Putamen (tissue), 1 donor: ENCODE measurements at regions not wholly inside any gene's neighbourhood (a gene's known extent, or its start where the extent isn't known, plus 50 kb on each side); places are given as distances from the start of the nearest gene placed in this dataset.

ENCODE experiments used
- DNase-seq: peaks from one replicate; pipeline ENCODE4 v3.0.0-alpha.2; 2016; ENCODE audit warnings: low spot score

DNA sequence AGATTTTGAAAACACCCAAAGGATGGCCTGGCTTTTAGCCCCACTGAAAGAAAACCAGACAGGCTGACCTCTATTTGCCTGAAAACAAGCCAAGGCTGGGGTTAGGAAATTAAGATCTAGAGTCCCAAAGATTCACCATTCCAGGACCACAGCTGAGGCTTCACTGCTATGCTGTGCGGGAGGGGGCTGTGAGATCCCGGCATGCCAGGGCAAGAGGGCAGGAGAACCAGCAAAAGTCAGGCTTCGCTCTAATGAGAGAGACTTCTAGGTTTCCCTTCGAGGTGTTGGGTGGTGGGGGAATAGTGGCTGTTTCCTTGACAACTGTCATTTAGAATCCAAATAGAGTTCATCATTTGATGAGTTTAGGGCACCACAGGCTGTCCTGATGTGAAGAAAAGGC lies 152.9 kb upstream of the NFIB start:
- no peak for DNase-seq

DNA sequence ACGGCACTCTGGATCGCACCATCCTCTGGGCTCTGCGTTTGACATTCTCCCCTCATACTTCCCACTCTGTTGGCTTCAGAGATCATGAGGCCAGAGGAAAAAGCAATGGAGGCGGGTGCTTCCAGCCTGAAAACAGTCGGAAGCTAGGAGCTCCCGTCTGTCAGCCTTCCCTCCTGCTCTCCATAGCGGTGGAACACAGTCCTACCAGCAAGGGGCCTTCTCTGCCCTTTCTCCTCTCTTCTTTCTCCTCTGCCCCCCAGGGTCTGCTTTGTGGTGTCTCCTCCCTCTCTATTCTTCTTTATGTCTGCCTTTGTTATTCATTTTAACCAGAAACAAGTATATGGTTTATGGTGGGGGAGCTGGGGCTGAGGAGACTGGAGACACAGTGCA lies 152.5 kb upstream of the NFIB start:
- no peak for DNase-seq

DNA sequence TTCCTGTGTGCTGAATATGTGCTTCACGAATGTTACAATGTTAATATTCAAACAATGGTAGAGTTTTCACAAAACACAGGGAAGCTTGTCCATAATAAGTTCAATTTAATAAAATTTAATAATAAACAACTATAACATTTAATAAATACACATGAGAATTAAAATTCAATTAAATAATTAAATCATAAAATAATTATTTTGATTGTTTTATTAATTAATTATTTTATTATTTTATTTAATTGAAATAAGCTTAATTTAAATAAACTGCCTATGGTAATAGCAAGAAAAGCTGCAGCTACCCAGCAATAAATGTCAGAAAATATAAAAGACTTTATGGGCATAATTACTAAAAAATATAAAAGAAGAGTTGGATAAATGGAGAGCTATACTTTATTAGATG lies 149.0 kb upstream of the NFIB start:
- DNase-seq = no peak

DNA sequence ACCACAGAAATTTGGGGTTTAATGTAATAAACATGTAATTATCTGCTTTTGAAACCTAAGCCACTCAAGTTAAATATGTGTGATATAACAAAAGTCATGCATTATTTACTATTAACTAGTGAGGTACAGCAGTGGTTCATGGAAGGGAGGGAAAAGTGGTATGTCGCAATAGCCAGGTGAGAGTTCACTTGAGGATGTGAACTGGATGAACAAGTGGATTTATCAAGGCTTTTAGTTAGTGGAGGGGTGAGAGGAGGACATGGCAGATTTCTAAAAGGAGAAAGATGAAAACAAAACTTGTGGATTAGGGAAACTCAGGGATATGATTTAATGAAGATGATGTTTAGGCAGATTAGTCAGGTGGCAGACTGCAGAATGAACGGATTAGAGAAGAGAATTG lies 141.3 kb upstream of the NFIB start:
- DNase-seq = no peak

DNA sequence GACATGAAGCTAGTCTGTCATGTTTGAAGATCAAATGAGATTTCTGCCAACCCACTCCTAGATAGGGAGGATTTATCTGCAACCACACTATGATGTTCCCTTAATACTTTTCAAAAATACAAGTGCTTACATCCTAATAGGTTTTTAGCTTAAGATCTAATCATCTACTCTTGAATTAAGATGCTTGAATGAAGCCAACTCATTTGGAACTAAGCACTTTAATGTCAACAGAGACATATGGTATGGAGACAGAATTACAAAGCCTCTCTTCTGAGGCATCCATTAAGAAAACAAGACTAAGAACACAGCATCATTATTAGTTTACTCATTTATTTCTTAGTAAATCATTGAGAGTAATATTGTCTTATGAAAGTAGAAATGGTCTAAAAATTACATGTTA lies 139.3 kb upstream of the NFIB start:
- DNase-seq = no peak

DNA sequence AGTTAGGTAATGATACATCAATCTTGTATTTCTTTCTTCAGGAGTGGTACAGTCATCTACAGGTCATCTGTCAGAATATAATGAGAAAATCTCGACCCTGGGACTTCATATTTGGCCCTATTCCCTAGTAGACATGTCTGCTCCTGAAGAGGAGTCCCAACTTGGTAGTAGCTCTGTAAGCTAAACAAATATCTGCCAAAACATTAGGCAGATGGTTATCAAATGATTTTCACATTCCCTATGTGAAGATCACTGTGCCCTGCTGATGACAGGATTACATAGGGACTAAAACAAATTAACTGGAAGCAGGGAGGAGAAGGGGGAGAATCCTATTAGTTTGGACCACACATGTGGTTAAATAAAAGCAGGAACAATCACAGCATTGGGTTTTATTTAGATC lies 138.6 kb upstream of the NFIB start:
- no peak for DNase-seq

DNA sequence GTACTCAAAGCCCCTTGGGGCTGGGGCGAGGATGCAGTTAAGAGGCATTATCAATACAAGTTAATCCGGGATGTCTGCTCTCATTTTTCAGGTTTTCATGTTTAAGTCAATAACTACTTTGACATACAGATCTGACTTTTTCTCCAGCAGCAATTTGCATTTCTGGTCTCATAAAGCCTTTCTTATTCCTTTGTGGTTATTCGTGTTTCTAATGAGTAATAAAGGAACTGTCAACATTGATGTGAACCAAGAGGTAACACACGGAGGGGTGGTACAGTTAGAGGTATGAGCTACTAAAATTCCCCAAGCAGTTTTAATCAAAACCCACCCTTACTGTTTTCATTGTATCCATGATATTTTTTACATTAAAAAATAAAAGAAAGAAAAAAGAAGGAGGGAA lies 138.0 kb upstream of the NFIB start:
- DNase-seq = no peak

DNA sequence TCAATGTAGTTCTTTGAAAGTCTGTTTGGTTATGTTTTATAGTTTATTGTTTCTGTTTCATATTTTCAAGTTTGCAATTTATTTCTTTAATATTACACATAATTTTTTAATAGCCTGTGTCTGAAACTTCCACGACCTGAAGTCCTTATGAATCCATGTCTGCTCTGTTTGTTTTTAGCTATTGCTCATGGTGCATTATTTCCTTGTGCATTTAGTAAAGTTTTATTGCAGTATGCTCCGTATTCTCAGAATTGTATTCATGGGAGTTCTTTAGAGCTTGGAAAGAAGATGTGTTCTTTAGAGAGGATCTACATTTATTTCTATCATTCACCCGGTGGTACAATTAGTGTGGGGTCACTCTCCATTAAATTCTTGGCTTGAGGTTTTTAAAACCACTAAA lies 133.2 kb upstream of the NFIB start:
- DNase-seq = no peak

DNA sequence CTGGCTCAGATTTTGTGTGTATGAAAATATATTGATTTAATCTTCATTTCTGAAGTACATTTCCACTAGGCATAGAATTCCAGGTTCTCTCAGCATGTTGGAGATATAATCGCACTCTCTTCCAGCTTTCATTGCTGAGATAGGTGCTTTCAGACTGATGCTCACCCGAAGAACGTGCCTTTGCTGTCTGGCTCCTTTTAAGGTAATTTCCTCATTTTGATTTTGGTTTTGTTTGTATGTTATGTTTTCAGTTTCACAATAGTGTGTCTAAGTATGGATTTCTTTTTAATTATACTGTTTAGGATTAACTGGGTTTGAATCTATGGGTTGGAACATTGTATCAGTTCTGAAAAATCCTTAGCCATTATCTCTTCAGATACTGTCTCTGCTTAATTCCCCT lies 132.0 kb upstream of the NFIB start:
- DNase-seq = no peak

DNA sequence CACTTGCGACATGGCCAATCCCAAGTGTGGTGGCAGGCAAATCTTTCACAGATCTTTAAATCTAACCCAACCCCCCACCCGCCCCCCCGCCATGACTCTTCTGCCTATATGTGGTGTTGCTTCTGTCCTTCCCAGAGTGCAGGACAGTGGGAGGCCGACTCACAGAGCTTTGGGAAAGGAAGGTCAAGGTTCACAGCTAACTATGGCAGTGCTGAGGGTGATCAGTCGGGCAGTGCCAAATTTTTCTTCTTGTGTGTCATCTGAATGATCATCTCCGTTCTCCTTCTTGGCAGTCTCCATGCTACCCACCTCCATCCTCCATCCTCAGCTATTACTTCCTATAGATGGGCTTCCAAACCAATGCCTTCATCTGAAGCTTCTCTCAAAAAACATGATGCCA lies 129.0 kb upstream of the NFIB start:
- no peak for DNase-seq

DNA sequence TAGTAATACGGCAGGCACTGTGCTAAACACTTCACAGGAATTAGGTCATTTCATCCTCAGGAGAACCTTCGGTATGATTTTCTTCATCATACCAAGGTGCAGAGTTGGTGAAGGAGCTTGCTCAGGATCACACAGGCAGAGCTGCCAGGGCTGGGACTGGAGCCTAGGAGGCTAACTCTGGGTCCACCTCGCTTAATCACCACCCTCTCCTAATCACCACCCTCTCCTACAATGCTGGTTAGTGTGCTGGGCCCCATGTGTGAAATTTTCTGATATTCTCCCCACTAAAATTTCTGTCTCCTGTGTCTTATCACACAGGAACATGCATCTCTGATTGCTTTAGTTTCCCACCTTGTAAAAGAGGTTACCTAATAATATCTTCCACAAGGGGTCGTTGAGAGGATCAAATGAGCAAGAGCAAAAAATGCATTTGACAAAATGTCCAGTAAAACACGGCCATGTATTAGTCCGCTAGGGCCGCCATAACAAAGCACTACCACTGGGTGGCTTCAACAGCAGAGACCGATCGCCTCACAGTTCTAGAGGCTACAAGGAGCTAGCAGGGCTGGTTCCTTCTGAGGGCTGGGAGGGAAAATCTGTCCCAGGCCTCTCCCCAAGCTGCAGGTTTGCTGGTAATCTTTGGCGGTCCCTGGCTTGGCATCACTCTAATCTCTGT lies 128.2 kb upstream of the NFIB start:
- no peak for DNase-seq

DNA sequence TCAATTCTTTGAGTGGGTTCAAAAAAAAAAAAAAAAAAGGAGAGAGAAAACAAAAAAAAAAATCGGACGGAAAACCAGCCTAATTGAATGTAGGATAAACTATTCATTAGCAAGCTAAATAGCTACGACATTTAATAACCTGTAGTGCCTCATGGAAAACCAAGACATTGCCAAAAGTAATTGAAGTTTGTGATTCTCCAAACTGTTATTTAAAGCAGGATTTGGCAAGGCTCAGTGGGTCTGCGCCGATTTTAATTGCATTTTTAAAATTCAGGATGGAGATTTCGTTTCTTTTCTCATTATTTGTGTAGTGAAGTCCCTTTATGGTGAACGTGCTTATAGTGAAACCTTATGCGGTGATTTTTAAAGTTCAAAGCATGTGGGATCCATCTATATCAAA lies 127.2 kb upstream of the NFIB start:
- DNase-seq = no peak

DNA sequence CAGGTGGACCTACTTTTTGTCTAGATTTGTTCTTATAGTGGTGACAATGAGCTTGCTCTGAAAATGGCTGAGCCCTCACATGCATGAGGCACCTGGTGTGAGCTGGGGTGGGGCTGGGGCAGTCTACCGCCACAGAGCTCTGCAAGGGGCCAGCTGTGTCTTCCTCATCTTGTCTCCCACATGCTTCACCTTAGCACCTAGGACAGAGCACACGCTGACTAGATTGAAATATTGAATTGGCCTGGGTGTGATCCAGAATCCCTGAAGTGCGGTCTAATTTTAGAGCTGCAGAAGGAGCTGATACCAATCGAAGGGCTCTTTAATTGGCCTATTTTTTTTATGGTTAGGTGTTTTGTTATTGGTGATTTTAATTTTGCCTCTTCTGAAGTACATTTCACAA lies 126.1 kb upstream of the NFIB start:
- DNase-seq = no peak

DNA sequence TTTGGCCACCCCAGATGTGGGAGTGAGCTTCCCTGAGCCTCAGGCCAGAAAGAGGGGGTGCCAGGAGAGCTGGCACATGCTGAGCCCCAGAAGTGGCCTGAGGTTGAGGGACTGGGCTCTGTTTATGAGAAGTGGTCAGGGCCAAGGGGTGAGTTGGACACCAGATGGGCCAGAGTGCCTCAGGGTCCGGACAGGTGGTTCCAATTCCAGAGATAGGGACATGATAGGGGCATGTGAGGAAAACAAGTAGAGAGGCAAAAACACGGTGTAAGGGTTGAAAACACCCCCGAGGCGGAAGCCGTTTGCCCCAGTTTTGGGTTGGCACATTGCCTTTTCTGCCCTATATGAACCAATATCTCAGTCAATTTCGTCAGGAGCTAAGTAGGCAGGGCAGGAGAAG lies 125.6 kb upstream of the NFIB start:
- DNase-seq = no peak

DNA sequence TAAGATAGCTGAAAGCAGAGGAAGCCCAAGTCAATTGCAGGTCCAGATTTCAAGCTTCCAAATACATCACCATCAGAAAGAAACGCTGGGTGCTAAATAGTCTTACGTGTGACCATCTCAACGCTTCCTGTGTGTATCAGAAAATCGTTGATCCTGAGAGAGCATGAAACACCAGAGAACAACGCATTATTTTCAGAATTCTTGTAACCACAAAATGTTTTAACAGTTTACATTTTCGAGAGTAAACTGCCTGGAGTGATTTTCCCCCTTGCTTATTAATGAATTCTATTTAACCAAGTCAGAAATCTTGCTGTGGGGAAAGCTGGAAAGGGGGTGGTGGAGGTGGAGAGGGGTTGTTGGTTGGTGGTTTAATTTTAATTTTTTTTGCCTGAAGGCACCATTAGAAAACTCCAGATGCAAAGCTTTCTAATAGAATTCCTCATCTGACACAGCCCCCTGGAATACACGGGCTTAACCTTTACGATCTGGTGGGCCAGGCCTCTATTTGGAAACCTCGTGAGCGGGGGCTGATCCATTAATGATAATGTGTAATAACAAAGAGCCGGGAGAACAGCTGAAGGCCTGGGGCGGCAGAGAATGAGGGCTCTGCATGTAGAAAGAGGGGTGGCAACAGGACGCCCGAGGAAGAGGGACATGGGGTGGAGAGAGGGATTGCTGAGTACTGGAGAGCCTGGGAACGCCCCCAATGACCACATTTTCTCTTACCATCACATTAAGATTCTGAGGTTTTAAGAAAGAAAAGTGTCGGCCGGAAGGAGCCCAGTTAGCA lies 124.5 kb upstream of the NFIB start:
- no peak for DNase-seq

DNA sequence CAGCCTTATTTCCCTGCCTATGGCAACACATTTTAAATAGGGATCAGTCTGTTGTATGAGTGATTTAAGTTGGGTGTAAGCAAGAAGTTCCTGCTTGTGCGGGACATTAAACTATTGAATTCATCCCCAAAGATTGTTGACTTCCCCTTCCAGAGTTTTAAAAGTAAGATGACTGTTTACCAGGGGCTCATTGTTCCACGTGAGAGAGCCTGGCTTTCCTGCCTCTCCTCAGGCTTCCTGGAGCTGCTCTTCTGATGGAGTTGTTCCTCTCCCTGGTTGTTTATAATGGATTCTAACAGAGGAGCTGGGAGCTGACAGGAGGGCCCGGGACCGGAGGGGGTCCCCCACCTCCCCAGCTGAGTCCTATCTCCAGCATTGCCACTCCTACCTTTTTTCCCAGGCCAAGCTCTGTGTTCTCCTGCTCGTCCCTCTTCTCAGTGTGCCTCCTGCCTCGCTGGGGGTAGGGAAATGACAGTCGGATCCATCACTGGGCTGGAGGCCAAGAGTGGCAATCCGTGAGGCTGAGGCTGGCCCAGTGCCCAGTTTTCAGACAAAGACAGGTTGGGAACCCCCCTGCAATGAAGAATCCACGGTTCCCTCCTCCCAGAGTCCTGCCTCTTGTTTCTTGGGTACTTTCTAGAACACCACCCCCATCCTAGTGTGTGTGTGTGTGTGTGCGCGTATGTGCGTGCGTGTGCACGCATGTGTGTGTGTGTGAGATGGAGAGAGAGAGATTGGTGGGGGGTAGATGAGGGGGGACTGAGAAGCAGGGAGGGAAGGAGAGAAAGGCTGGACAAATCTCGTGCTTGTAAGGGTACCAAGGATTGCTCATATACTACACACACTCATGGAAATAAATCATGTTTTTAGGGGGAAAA lies 123.7 kb upstream of the NFIB start:
- DNase-seq = no peak

DNA sequence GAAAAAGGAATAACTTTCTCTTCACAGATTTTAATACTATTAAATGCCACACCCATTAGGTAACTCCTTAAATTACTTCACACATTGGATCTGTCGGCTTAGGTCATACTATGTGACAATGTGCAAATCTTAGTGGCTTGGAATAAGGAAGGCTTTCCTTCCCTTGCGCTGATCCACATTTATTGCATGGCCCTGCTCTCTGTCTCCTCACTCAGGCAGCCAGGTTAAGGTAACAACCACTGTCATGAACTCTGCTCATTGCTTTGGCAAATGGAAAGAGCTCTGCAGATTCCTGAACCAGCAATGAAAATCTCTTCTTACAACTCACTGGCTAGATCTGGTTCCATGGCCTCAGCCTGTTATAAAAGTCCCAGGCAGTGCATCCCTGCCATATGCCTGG lies 121.9 kb upstream of the NFIB start:
- DNase-seq = no peak

DNA sequence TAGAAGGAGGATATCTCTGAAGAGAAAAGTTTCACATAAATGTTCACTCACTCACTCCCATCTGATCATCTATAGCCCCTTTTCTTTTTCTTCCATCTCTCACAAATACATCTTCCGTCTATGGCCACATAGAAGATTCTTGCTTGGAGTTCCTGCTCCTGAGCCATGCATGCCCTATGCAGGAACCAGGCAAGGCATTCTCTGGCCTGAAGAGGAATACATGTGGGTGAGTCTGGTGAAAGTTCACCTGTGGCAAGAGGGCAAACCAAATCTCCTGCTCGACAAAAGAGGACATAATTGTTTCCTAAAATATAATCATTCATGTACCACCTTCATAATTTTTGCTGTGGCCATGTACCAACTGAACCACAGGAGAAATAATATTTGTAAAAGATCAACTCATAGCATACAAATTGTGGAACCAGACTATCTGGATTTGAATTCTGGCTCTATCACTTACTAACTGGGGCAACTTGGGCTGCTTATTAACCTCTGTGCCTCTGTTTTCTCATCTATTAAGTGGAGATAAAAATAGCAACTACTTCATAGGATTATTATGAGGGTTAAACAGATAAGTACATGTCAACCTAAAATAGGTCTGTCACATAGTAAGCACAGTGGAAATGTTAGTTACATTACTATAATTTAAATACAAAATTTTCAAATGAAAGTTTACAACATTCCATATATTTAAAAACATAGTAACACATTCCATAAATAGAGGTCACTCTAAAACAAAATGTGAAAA lies 121.2 kb upstream of the NFIB start:
- DNase-seq = no peak

DNA sequence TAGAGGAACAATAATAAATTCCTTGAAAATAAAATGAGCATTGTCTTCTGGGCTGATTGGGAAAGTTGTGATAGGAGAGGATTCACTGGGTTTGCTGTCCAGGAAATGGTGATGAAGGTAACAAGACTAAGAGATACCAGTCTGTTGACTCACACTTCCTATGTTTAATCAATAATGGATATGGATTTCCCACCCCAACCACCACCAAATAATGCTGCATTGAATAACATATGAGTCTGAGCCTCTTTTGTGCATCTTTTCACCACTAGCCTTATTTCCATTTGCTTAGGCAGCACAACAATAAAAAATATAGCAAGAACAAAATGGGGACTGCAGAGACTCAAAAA lies 120.2 kb upstream of the NFIB start:
- no peak for DNase-seq

DNA sequence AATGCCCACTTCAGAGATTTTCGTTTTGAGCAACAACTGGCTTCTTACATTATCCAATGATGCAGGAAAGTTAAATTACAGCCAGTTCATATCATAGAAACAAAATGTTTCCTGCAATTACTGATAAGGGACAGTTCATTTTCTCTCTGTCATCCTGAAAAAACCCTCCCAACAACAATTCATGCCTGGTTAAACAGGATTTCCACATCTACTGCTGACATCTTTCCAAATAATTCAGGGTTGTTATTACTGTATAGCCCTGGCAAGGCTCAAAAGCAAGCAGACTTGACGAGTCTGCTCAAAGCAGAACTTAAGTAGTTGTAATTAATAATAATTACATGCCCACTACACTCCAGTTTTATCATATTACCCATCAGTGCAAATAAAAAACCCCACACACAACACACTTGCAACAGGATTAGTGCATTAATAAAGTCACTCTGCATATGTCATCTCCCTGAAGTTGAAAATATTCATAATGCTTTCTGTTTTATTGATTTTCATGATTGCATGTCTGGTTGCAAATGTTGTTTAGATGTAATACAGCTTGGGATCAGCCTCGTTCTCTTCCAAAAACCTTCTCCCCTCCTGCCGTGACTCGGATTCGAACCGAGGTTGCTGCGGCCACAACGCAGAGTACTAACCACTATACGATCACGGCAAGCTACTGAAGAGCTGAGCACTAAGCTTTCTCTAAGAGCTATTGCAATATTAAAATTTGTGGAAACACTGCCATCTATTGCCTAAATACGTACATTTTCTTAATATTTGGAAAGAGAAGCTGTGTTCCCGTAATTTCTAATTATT lies 119.6 kb upstream of the NFIB start:
- peak; percentile 82 for DNase-seq

DNA sequence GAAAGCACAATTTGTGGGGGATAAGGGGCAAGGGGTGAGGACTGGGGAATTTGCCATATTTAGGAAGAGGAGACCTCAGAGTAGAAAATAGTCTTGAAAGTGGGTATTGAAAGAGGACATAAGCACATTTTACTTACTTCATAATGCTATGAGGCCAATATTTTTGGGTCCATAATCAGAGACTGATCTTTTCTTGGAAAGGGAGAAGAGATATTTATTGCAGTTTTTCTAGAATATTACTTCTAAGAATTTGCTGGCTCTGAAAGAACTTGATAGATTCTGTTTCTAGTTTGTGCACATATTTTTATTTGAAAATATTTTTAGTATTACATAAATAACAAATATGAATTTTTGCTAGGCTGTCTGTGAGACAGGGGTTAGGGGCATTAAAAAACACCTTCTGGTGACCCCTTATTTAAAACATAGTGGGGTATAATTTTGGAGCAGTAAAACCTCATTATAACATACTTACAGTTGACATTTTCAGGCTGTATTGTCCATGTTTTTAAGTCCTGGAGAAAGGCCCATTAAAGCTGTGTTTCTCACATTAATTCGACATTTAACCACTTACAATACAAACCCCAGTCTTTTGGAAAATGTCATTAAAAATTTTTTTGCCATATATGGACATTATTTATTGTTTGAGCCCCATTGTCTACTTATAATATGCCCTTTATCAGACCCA lies 118.9 kb upstream of the NFIB start:
- no peak for DNase-seq
